ENCODE measurements at regions not wholly inside any gene's neighbourhood (a gene's known extent, or its start where the extent isn't known, plus 50 kb on each side); places are given as distances from the start of the nearest gene placed in this dataset.

DNA sequence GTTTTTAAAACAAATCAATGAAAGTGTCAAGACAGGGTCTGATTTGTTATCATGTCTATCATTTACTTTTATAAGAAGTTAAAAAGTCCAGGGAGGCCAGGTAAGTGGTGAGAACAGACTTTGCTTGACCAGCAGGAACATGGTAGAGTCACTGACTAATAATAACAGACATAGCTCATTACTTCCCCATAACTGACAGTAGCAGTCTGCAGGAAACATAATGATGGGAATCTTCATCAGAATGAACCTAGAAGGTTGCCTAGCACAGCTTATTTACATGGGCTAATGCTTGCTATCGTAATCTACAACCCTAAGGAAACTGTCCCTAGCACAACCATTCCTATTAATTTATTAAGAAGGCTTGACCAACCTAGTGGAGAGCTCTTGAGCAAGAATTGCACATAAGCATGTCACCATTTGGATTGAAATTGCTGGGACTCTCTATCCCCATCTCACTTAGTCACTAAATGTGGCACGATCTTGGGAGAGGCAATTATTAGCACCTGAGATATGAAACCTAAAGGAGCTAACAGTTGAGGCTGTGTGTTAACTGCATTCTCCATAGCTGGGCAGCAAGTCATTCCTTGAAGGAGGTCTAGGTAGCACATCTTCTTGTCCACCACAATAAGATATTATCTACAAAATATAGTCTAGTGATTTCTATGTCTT, 139.6 kb upstream of the ZBTB20 start (continued):
- TF ChIP-seq BACH1 (IDR thresholded peaks at IDR 0.05; ENCODE audit: borderline replicate concordance): no peak
- no peak for TF ChIP-seq FOXM1 (IDR thresholded peaks at IDR 0.05; ENCODE audit: low read depth, low read length)
- no peak for TF ChIP-seq LARP7 (IDR thresholded peaks at IDR 0.05)

GRCh38 chr3:115287198-115287597, 140.1 kb upstream of the ZBTB20 start:
- H3K36me3 ChIP-seq (ENCODE audit: control insufficient read depth in 2 of 2, insufficient read depth in 2 of 2, low read length in 1 of 2): no peaks in the 10 kb centered on the region
- no peaks in the 10 kb centered on the region for H4K20me1 ChIP-seq (ENCODE audit: control insufficient read depth, insufficient read depth)
- WGBS (ENCODE audit: insufficient coverage, insufficient replicate concordance, low lambda C conversion rate, missing lambda C conversion rate): 0% methylated on average over 2 of the region's 2 CpGs
- TF ChIP-seq SIN3A (IDR thresholded peaks at IDR 0.05; ENCODE audit: low read depth, low read length) (no peak), CHD4 (IDR thresholded peaks at IDR 0.05) (no peak), CHD2 (IDR thresholded peaks at IDR 0.05; ENCODE audit: borderline replicate concordance, low read depth, low read length) (no peak), SREBF1 (IDR thresholded peaks at IDR 0.05; ENCODE audit: low read length) (no peak), NFXL1 (IDR thresholded peaks at IDR 0.05; ENCODE audit: borderline replicate concordance) (no peak)
- no peak overlapping the region for H3K4me2 ChIP-seq (ENCODE audit: control insufficient read depth, insufficient read depth)
- ChIA-PET CTCF (interaction anchor here (1.1 kb wide), 1 partner anchor 22 kb away, joined by 3 read pairs; no protein-coding TSS in a partner anchor), POLR2A (no interaction called here), SMC1A (ENCODE audit: uncharacterized antibody, unreplicated experiment) (no interaction called here), RAD21 (ENCODE audit: unreplicated experiment) (no interaction called here)
- no peak overlapping the region for H3K4me3 ChIP-seq
- in situ Hi-C loops (cut with MboI) (no loop called here), intact Hi-C loops (cut with micrococcal nuclease; ENCODE audit: unreplicated experiment) (no loop called here)
- no TSS peak for BruUV-seq (replicated peaks)
- H3K9ac ChIP-seq (ENCODE audit: control insufficient read depth, insufficient read depth, low read length): no peak overlapping the region
- ATAC-seq (no peak), DNase-seq (ENCODE audit: low read depth, low spot score) (no peak), FAIRE-seq (no peak)
- no peaks in the 10 kb centered on the region for H3K27me3 ChIP-seq (replicated peaks in 1 of 2; ENCODE audit: control insufficient read depth in 2 of 2, insufficient read depth in 2 of 2, low read length in 1 of 2)
- no peaks in the 10 kb centered on the region for H3K4me1 ChIP-seq (ENCODE audit: control insufficient read depth, insufficient read depth, low read length)
- no peak overlapping the region for H3K27ac ChIP-seq (ENCODE audit: control insufficient read depth, insufficient read depth)
- no peaks in the 10 kb centered on the region for H3K79me2 ChIP-seq (ENCODE audit: control insufficient read depth, insufficient read depth, low read length)
- H3K9me3 ChIP-seq (replicated peaks; ENCODE audit: control insufficient read depth, insufficient read depth, low read length): no peaks in the 10 kb centered on the region
- no peak overlapping the region for H2AFZ ChIP-seq (ENCODE audit: control insufficient read depth, low read depth, low read length)

GRCh38 chr3:115292131-115292530, 145.0 kb upstream of the ZBTB20 start:
- Histone ChIP-seq H3K4me3 (no peak overlapping the region), H3K9ac (ENCODE audit: control insufficient read depth, insufficient read depth, low read length) (no peak overlapping the region), H3K36me3 (ENCODE audit: control insufficient read depth in 2 of 2, insufficient read depth in 2 of 2, low read length in 1 of 2) (no peaks in the 10 kb centered on the region), H2AFZ (ENCODE audit: control insufficient read depth, low read depth, low read length) (no peak overlapping the region), H3K9me3 (replicated peaks; ENCODE audit: control insufficient read depth, insufficient read depth, low read length) (no peaks in the 10 kb centered on the region), H3K27ac (ENCODE audit: control insufficient read depth, insufficient read depth) (no peak overlapping the region), H3K27me3 (replicated peaks in 1 of 2; ENCODE audit: control insufficient read depth in 2 of 2, insufficient read depth in 2 of 2, low read length in 1 of 2) (no peaks in the 10 kb centered on the region), H3K4me1 (ENCODE audit: control insufficient read depth, insufficient read depth, low read length) (no peaks in the 10 kb centered on the region), H3K79me2 (ENCODE audit: control insufficient read depth, insufficient read depth, low read length) (no peaks in the 10 kb centered on the region), H4K20me1 (ENCODE audit: control insufficient read depth, insufficient read depth) (no peaks in the 10 kb centered on the region), H3K4me2 (ENCODE audit: control insufficient read depth, insufficient read depth) (no peak overlapping the region)
- no peak for ATAC-seq
- no TSS peak for BruUV-seq (replicated peaks)
- ChIA-PET CTCF (no interaction called here), SMC1A (ENCODE audit: uncharacterized antibody, unreplicated experiment) (no interaction called here), POLR2A (no interaction called here), RAD21 (ENCODE audit: unreplicated experiment) (no interaction called here)
- in situ Hi-C loops (cut with MboI): no loop called here
- no peak for DNase-seq (ENCODE audit: low read depth, low spot score)
- FAIRE-seq: no peak
- intact Hi-C loops (cut with micrococcal nuclease; ENCODE audit: unreplicated experiment): no loop called here
- WGBS (ENCODE audit: insufficient coverage, insufficient replicate concordance, low lambda C conversion rate, missing lambda C conversion rate): 0% methylated on average over 2 of the region's 2 CpGs
- TF ChIP-seq, protein P1, sequence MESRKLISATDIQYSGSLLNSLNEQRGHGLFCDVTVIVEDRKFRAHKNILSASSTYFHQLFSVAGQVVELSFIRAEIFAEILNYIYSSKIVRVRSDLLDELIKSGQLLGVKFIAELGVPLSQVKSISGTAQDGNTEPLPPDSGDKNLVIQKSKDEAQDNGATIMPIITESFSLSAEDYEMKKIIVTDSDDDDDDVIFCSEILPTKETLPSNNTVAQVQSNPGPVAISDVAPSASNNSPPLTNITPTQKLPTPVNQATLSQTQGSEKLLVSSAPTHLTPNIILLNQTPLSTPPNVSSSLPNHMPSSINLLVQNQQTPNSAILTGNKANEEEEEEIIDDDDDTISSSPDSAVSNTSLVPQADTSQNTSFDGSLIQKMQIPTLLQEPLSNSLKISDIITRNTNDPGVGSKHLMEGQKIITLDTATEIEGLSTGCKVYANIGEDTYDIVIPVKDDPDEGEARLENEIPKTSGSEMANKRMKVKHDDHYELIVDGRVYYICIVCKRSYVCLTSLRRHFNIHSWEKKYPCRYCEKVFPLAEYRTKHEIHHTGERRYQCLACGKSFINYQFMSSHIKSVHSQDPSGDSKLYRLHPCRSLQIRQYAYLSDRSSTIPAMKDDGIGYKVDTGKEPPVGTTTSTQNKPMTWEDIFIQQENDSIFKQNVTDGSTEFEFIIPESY (IDR thresholded peaks at IDR 0.05): no peak
- no peak for TF ChIP-seq PBX3 (IDR thresholded peaks at IDR 0.05; ENCODE audit: insufficient replicate concordance, low read depth, low read length)
- TF ChIP-seq KLF5 (IDR thresholded peaks at IDR 0.05; ENCODE audit: partially characterized antibody): no peak
- TF ChIP-seq ZSCAN29 (IDR thresholded peaks at IDR 0.05): no peak
